ENCODE measurements at regions not wholly inside any gene's neighbourhood (a gene's known extent, or its start where the extent isn't known, plus 50 kb on each side); places are given as distances from the start of the nearest gene placed in this dataset.

- H3K27ac ChIP-seq (ENCODE audit: insufficient read depth, low read length) = no peak overlapping the region
- no peaks in the 10 kb centered on the region for H3K79me2 ChIP-seq (ENCODE audit: control insufficient read depth, insufficient read depth, low read length)
- H4K20me1 ChIP-seq (ENCODE audit: control insufficient read depth, extremely low read depth, insufficient read depth, low read length) = no peaks in the 10 kb centered on the region
- no peaks in the 10 kb centered on the region for H3K4me1 ChIP-seq (ENCODE audit: control insufficient read depth, extremely low read depth, insufficient read depth, low read length)
- no peaks in the 10 kb centered on the region for H3K9me3 ChIP-seq (ENCODE audit: control insufficient read depth, insufficient read depth, low read depth, low read length)
- TF ChIP-seq CTCF (conservative IDR thresholded peaks at IDR 0.05 in 1 of 2, IDR thresholded peaks at IDR 0.05 in 1 of 2; ENCODE audit: low read depth in 1 of 2, low read length in 2 of 2) = no peak
- no peak for TF ChIP-seq EZH2 (IDR thresholded peaks at IDR 0.05; ENCODE audit: low read length, missing control alignments)
- DNase-seq (ENCODE audit: low read depth in 2 of 2) = no peak
- no peaks in the 10 kb centered on the region for H3K36me3 ChIP-seq (ENCODE audit: control insufficient read depth, insufficient read depth, low read length)
- no peak overlapping the region for H3K4me3 ChIP-seq (replicated peaks in 1 of 4; ENCODE audit: control extremely low read depth in 1 of 4, insufficient read depth in 1 of 4, low read depth in 3 of 4, low read length in 4 of 4)
- no peak overlapping the region for H3K4me2 ChIP-seq (ENCODE audit: extremely low read depth, insufficient read depth, low read length)
- no peaks in the 10 kb centered on the region for H3K27me3 ChIP-seq (ENCODE audit: control insufficient read depth, insufficient read depth, low read length)
- H3K9ac ChIP-seq (ENCODE audit: insufficient read depth, low read length) = no peak overlapping the region
- H2AFZ ChIP-seq (ENCODE audit: low read length) = no peak overlapping the region
Observed at GRCh38 chr14:106826833-106827369, 1300.5 kb downstream of the TMEM121 start.

- TF ChIP-seq EZH2 (IDR thresholded peaks at IDR 0.05; ENCODE audit: low read length, missing control alignments) (no peak), CTCF (conservative IDR thresholded peaks at IDR 0.05 in 1 of 2, IDR thresholded peaks at IDR 0.05 in 1 of 2; ENCODE audit: low read depth in 1 of 2, low read length in 2 of 2) (no peak)
- H3K4me1 ChIP-seq (ENCODE audit: control insufficient read depth, extremely low read depth, insufficient read depth, low read length) = no peaks in the 10 kb centered on the region
- no peaks in the 10 kb centered on the region for H3K27me3 ChIP-seq (ENCODE audit: control insufficient read depth, insufficient read depth, low read length)
- H4K20me1 ChIP-seq (ENCODE audit: control insufficient read depth, extremely low read depth, insufficient read depth, low read length) = no peaks in the 10 kb centered on the region
- H3K27ac ChIP-seq (ENCODE audit: insufficient read depth, low read length) = no peak overlapping the region
- no peak overlapping the region for H3K4me2 ChIP-seq (ENCODE audit: extremely low read depth, insufficient read depth, low read length)
- H3K79me2 ChIP-seq (ENCODE audit: control insufficient read depth, insufficient read depth, low read length) = no peaks in the 10 kb centered on the region
- no peak for DNase-seq (ENCODE audit: low read depth in 2 of 2)
- no peaks in the 10 kb centered on the region for H3K36me3 ChIP-seq (ENCODE audit: control insufficient read depth, insufficient read depth, low read length)
- no peak overlapping the region for H2AFZ ChIP-seq (ENCODE audit: low read length)
- H3K9me3 ChIP-seq (ENCODE audit: control insufficient read depth, insufficient read depth, low read depth, low read length) = no peaks in the 10 kb centered on the region
- H3K4me3 ChIP-seq (replicated peaks in 1 of 4; ENCODE audit: control extremely low read depth in 1 of 4, insufficient read depth in 1 of 4, low read depth in 3 of 4, low read length in 4 of 4) = no peak overlapping the region
- H3K9ac ChIP-seq (ENCODE audit: insufficient read depth, low read length) = no peak overlapping the region
Observed at GRCh38 chr14:106831322-106831720, 1304.9 kb downstream of the TMEM121 start.

- H3K9me3 ChIP-seq (ENCODE audit: control insufficient read depth, insufficient read depth, low read depth, low read length) = no peaks in the 10 kb centered on the region
- H3K4me2 ChIP-seq (ENCODE audit: extremely low read depth, insufficient read depth, low read length) = no peak overlapping the region
- no peak overlapping the region for H3K27ac ChIP-seq (ENCODE audit: insufficient read depth, low read length)
- H2AFZ ChIP-seq (ENCODE audit: low read length) = no peak overlapping the region
- no peak for TF ChIP-seq EZH2 (IDR thresholded peaks at IDR 0.05; ENCODE audit: low read length, missing control alignments)
- TF ChIP-seq CTCF (conservative IDR thresholded peaks at IDR 0.05 in 1 of 2, IDR thresholded peaks at IDR 0.05 in 1 of 2; ENCODE audit: low read depth in 1 of 2, low read length in 2 of 2) = no peak
- no peak overlapping the region for H3K9ac ChIP-seq (ENCODE audit: insufficient read depth, low read length)
- no peaks in the 10 kb centered on the region for H4K20me1 ChIP-seq (ENCODE audit: control insufficient read depth, extremely low read depth, insufficient read depth, low read length)
- no peak for DNase-seq (ENCODE audit: low read depth in 2 of 2)
- H3K79me2 ChIP-seq (ENCODE audit: control insufficient read depth, insufficient read depth, low read length) = no peaks in the 10 kb centered on the region
- H3K4me3 ChIP-seq (replicated peaks in 1 of 4; ENCODE audit: control extremely low read depth in 1 of 4, insufficient read depth in 1 of 4, low read depth in 3 of 4, low read length in 4 of 4) = no peak overlapping the region
- no peaks in the 10 kb centered on the region for H3K27me3 ChIP-seq (ENCODE audit: control insufficient read depth, insufficient read depth, low read length)
- H3K36me3 ChIP-seq (ENCODE audit: control insufficient read depth, insufficient read depth, low read length) = no peaks in the 10 kb centered on the region
- H3K4me1 ChIP-seq (ENCODE audit: control insufficient read depth, extremely low read depth, insufficient read depth, low read length) = no peaks in the 10 kb centered on the region
Observed at GRCh38 chr14:106837870-106838269, 1311.5 kb downstream of the TMEM121 start.
